Trophoblast cell (in vitro differentiated cells and primary cell): ENCODE measurements at regions not wholly inside any gene's neighbourhood (a gene's known extent, or its start where the extent isn't known, plus 50 kb on each side); places are given as distances from the start of the nearest gene placed in this dataset.

Experiments used
- DNase-seq, 2 donors: peaks; one replicate each; pipeline ENCODE4 v3.0.0-alpha.2; 2016
- H2AFZ ChIP-seq: 2 replicates; pipeline ENCODE4 v1.6.1; 2013; ENCODE audit warnings: low read length, moderate library complexity, mild to moderate bottlenecking; ENCODE audit not compliant: insufficient read depth, poor library complexity
- H2AK5ac ChIP-seq: 2 replicates; pipeline ENCODE4 v1.6.1; 2013; ENCODE audit warnings: mild to moderate bottlenecking, low read length
- H2BK120ac ChIP-seq: 2 replicates; pipeline ENCODE4 v1.6.1; 2013; ENCODE audit warnings: low read length, mild to moderate bottlenecking, moderate library complexity; ENCODE audit not compliant: insufficient read depth, poor library complexity
- H2BK12ac ChIP-seq: 2 replicates; pipeline ENCODE4 v1.6.1; 2013; ENCODE audit warnings: mild to moderate bottlenecking, low read length, moderate library complexity
- H2BK5ac ChIP-seq: 2 replicates; pipeline ENCODE4 v1.6.1; 2013; ENCODE audit warnings: low read length, low read depth, moderate library complexity, mild to moderate bottlenecking; ENCODE audit not compliant: poor library complexity
- H3K14ac ChIP-seq: 2 replicates; pipeline ENCODE4 v1.6.1; 2013; ENCODE audit warnings: mild to moderate bottlenecking, low read length
- H3K18ac ChIP-seq: 2 replicates; pipeline ENCODE4 v1.6.1; 2013; ENCODE audit warnings: mild to moderate bottlenecking, low read length
- H3K23ac ChIP-seq: 2 replicates; pipeline ENCODE4 v1.6.1; 2013; ENCODE audit warnings: low read length
- H3K27ac ChIP-seq: 2 replicates; pipeline ENCODE4 v1.5.1; 2013; ENCODE audit warnings: low read depth, mild to moderate bottlenecking, inconsistent platforms, low read length, moderate library complexity
- H3K27me3 ChIP-seq: 2 replicates; pipeline ENCODE4 v1.6.1; 2013; ENCODE audit warnings: inconsistent platforms, mild to moderate bottlenecking, low read length, moderate library complexity; ENCODE audit not compliant: insufficient read depth
- H3K36me3 ChIP-seq, 2 experiments: 1 replicate in 1 of 2; 2 replicates in 1 of 2; pipeline ENCODE4 v1.6.1; 2013; ENCODE audit warnings: low read length in 2 of 2, mild to moderate bottlenecking in 2 of 2, moderate library complexity in 1 of 2; ENCODE audit not compliant: insufficient read depth in 2 of 2, control insufficient read depth in 1 of 2
- H3K4ac ChIP-seq: 2 replicates; pipeline ENCODE4 v1.6.1; 2013; ENCODE audit warnings: low read depth, mild to moderate bottlenecking, low read length, moderate library complexity
- H3K4me1 ChIP-seq, 2 experiments: 1 replicate in 1 of 2; 2 replicates in 1 of 2; pipeline ENCODE4 v1.6.1; 2013; ENCODE audit warnings: low read length in 2 of 2, mild to moderate bottlenecking in 2 of 2, moderate library complexity in 1 of 2; ENCODE audit not compliant: insufficient read depth in 2 of 2, control insufficient read depth in 1 of 2
- H3K4me2 ChIP-seq: 2 replicates; pipeline ENCODE4 v1.6.1; 2013; ENCODE audit warnings: inconsistent platforms, mild to moderate bottlenecking, low read length, moderate library complexity
- H3K4me3 ChIP-seq: 2 replicates; pipeline ENCODE4 v1.5.1; 2013; ENCODE audit warnings: mild to moderate bottlenecking, low read depth, low read length, inconsistent platforms
- H3K79me1 ChIP-seq: one replicate; pipeline ENCODE4 v1.6.1; 2013; ENCODE audit warnings: low read length
- H3K79me2 ChIP-seq: 2 replicates; pipeline ENCODE4 v1.6.1; 2013; ENCODE audit warnings: low read length, mild to moderate bottlenecking; ENCODE audit not compliant: control insufficient read depth, insufficient read depth, poor library complexity
- H3K9ac ChIP-seq: 2 replicates; pipeline ENCODE4 v1.6.1; 2013; ENCODE audit warnings: mild to moderate bottlenecking, low read length
- H3K9me3 ChIP-seq: 2 replicates; pipeline ENCODE4 v1.6.1; 2013; ENCODE audit warnings: low read depth, mild to moderate bottlenecking, control low read depth, inconsistent platforms, low read length; ENCODE audit not compliant: insufficient read depth
- H4K12ac ChIP-seq: 2 replicates; pipeline ENCODE4 v1.6.1; 2013; ENCODE audit warnings: low read depth, mild to moderate bottlenecking, low read length, moderate library complexity
- H4K8ac ChIP-seq: 2 replicates; pipeline ENCODE4 v1.6.1; 2013; ENCODE audit warnings: low read depth, mild to moderate bottlenecking, low read length, moderate library complexity
- H4K91ac ChIP-seq: one replicate; pipeline ENCODE4 v1.6.1; 2013; ENCODE audit warnings: low read depth, mild to moderate bottlenecking, low read length, moderate library complexity
- WGBS: extraction: QIAGEN DNeasy Blood & Tissue Kit; methylation state at CpG from one replicate; pipeline ENCODE4 v1.1.7; 2013; ENCODE audit warnings: missing lambda C conversion rate; ENCODE audit not compliant: insufficient read length, insufficient coverage; ENCODE audit errors: extremely low coverage; 5-methylcytosine and 5-hydroxymethylcytosine counted together

DNA sequence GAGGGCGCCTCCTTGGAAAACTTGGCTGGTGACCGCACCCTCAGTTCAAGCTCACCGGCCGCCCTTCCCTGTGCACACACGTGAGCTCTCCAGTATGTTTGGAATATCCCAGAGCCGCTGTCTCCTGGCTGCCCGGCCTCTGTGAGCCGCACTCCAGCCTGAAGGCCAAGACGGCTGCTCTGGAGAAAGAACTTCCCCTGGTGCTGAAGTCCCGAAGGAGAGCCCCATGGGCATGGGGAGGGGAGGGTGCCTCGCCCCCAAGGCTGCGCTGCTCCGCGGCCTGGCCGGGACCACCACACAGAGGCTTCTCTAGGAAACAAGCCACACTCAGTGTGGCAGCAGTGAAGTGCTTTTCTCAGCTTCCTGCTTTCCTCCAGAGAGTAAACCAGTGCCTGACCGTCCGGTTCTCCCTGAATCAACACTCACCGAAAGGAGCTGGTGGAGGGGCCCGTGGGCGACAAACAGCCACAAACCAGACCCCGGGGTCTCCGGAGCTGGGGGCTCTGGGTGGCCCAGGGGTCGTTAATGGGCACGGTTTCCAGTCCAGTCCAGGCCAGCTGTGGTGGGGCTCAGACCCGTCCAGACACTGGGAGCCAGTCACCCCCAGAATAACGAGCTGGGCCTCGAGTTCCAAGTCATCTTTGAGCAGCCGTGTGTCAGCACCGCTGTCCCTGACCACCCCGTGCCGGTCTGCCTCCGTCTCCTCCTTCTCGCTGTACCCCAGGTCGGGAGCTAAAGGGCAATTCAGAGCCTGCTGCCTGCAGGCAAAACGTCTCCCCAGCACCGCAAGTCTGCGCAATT lies 87.4 kb upstream of the BHLHE23 start:
- H3K23ac ChIP-seq = no peak overlapping the region
- no peak overlapping the region for H4K12ac ChIP-seq
- no peak overlapping the region for H4K8ac ChIP-seq
- H3K9ac ChIP-seq = no peak overlapping the region
- no peak overlapping the region for H3K4me3 ChIP-seq
- H2AFZ ChIP-seq = no peak overlapping the region
- no peak overlapping the region for H3K4ac ChIP-seq
- DNase-seq = no peak
- no peak overlapping the region for H2BK12ac ChIP-seq
- H3K9me3 ChIP-seq = peaks cover 4% of the 10 kb centered on the region
- no CpG with 5 or more reads among the region's 37 CpGs for WGBS
- H3K27me3 ChIP-seq = peaks cover 2% of the 10 kb centered on the region
- H3K36me3 ChIP-seq = no peaks in the 10 kb centered on the region
- no peaks in the 10 kb centered on the region for H3K79me2 ChIP-seq
- H3K18ac ChIP-seq = no peak overlapping the region
- H2BK120ac ChIP-seq = no peak overlapping the region
- H4K91ac ChIP-seq = no peak overlapping the region
- H3K4me2 ChIP-seq = no peak overlapping the region
- no peaks in the 10 kb centered on the region for H3K4me1 ChIP-seq
- H2AK5ac ChIP-seq = no peak overlapping the region
- no peaks in the 10 kb centered on the region for H3K79me1 ChIP-seq
- no peak overlapping the region for H3K14ac ChIP-seq
- H2BK5ac ChIP-seq = no peak overlapping the region
- H3K27ac ChIP-seq = no peak overlapping the region

DNA sequence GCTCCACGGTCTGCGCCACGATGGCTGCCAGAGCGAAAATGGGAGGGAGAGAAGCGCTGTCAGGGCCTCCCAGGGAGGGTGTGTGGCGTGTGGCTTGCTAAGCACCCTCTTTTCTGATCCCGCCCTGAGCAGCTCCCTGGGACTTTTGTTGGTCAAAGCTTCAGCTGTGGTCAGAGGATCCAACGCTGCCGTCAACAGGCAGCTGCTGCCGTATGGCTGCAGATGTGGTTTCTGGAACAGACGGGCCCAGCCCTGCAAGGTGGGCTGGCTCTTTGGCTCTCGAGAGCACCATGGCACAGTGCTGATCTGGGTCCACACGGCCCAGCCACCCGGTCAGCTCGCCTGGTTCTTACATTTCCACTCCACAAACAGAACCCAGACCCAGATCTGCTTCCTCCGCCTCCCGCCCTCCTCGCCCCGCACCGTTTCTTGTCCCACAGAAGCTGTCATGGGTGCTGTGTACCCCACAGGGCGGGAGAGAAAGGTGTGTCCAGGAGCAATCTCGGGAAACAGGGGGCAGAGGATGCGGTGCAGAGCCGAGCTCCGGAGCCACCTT lies 86.0 kb upstream of the BHLHE23 start:
- Histone ChIP-seq H3K9me3 (peaks cover 2% of the 10 kb centered on the region), H4K91ac (no peak overlapping the region), H3K4ac (no peak overlapping the region), H3K4me2 (no peak overlapping the region), H3K4me3 (no peak overlapping the region), H3K27ac (no peak overlapping the region), H3K14ac (no peak overlapping the region), H3K79me2 (no peaks in the 10 kb centered on the region), H3K27me3 (no peaks in the 10 kb centered on the region), H3K36me3 (no peaks in the 10 kb centered on the region), H3K9ac (no peak overlapping the region), H3K23ac (no peak overlapping the region), H2BK12ac (no peak overlapping the region), H2BK5ac (no peak overlapping the region), H3K18ac (no peak overlapping the region), H2BK120ac (no peak overlapping the region), H2AFZ (no peak overlapping the region), H4K12ac (no peak overlapping the region), H2AK5ac (no peak overlapping the region), H3K4me1 (no peaks in the 10 kb centered on the region), H3K79me1 (no peaks in the 10 kb centered on the region), H4K8ac (no peak overlapping the region)
- no peak for DNase-seq
- no CpG with 5 or more reads among the region's 25 CpGs for WGBS

DNA sequence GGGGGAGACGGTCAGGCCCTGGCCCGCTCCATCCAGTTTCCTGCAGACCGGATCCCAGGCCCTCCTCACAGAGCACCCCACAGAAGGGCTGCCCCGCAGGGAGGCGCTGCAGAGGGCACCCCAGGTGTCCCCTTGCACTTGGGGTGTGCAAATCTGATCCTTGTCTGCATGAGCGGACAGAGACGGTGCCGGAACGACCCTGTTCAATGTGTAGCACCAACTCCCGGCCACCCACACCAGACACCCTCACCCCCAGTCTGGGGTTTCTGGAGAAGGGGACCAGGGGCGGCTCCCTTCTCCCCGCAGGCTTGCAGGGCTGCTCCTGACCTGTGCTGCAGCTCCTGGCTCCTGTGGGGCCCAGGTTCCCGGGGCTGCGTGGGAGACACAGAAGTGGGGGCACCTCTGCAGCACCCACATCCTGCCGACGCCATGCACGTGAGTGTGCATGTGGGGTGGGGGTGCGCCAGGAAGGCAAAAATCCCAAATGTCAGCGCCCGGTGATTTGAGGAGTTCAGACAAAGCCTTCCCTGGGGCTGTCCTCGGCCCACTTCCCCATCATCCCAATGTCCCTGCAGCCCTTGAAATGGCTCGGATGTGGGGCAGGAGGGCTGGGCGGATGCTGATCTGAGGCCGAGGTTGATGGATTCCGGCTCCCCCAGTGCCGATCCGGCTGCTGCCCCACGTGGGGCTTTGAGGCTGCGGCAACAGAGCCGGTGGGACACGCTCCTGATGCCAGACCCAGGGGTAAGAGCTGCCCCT lies 85.3 kb upstream of the BHLHE23 start:
- Histone ChIP-seq H4K8ac (no peak overlapping the region), H3K79me1 (no peaks in the 10 kb centered on the region), H3K9ac (no peak overlapping the region), H3K79me2 (no peaks in the 10 kb centered on the region), H4K12ac (no peak overlapping the region), H4K91ac (no peak overlapping the region), H2BK12ac (no peak overlapping the region), H3K14ac (no peak overlapping the region), H2AFZ (no peak overlapping the region), H2BK120ac (no peak overlapping the region), H3K23ac (no peak overlapping the region), H3K4ac (no peak overlapping the region), H2BK5ac (no peak overlapping the region), H3K27ac (no peak overlapping the region), H3K18ac (no peak overlapping the region), H3K9me3 (peaks cover 2% of the 10 kb centered on the region), H2AK5ac (no peak overlapping the region), H3K36me3 (no peaks in the 10 kb centered on the region), H3K4me1 (no peaks in the 10 kb centered on the region), H3K4me3 (no peak overlapping the region), H3K27me3 (no peaks in the 10 kb centered on the region), H3K4me2 (no peak overlapping the region)
- no peak for DNase-seq
- WGBS = no CpG with 5 or more reads among the region's 31 CpGs

DNA sequence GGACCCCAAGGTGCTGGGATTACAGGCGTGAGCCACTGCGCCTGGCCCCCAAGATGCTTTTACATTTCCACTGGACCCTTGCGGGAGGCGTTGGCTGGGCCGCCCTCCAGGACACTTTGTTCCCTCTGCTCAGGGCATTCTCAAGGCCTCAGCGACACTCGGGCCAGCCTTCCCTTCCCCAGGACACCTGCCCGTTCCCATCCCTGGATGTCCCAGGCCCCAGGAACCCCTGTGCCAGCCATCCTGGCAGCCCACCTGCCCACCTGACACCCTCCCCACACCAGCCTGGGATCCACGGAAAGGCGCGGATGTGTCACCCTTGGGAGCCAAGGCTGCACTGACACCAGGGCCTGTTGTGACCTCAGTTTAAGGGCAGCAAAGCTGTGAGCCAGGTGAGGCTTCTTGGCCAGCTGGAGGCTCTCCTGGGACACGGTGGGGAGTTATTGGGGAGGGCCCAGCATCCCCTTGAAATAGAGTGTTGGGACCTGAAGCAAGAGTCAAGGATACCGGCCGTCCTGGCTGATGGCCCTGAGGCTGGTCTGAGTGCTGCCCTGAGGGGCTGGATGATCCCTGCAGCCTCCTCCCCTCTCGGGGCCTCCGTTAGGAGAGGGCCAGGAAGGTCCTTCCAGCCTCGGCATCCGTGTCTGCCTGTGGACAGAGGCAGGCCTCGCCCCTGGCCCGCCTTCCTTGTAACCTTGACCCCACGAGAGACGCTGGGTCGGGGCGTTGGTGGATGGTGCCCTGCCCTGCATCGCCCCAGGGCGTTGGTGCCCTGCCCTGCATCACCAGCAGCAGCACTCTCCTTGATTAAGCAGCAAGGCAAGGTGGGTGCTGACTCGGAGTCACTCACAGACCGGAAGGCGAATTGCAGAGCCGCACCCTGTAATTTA lies 84.2 kb upstream of the BHLHE23 start:
- DNase-seq = no peak
- Histone ChIP-seq H2AFZ (no peak overlapping the region), H3K18ac (no peak overlapping the region), H4K8ac (no peak overlapping the region), H3K23ac (no peak overlapping the region), H3K9ac (no peak overlapping the region), H3K4me1 (no peaks in the 10 kb centered on the region), H2BK12ac (no peak overlapping the region), H3K4ac (no peak overlapping the region), H3K79me1 (no peaks in the 10 kb centered on the region), H3K14ac (no peak overlapping the region), H3K27ac (no peak overlapping the region), H2BK5ac (no peak overlapping the region), H3K79me2 (no peaks in the 10 kb centered on the region), H3K9me3 (peaks cover 2% of the 10 kb centered on the region), H4K91ac (no peak overlapping the region), H3K27me3 (no peaks in the 10 kb centered on the region), H3K4me2 (no peak overlapping the region), H2BK120ac (no peak overlapping the region), H3K4me3 (no peak overlapping the region), H4K12ac (no peak overlapping the region), H3K36me3 (no peaks in the 10 kb centered on the region), H2AK5ac (no peak overlapping the region)
- WGBS = no CpG with 5 or more reads among the region's 30 CpGs
